ENCODE measurements at regions not wholly inside any gene's neighbourhood (a gene's known extent, or its start where the extent isn't known, plus 50 kb on each side); places are given as distances from the start of the nearest gene placed in this dataset.

DNA sequence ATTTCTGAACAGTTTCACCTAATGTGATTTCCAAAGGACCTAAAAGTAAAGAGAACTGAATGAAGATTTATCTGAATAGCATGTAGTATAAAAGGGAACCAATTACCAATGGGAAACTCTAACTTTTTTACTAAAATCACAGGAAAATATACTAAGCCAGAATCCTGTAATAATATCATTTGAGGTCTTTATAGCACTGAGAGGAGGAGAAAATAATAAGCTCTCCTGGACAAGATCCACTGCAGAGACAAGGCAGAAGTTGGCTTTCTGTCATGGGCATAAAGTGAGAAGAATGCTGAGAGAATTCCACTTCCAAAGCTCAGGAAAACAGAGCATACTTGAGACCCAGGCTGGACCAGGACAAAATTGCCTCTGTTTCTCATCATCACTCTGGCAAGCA lies 1131.4 kb downstream of the SORCS1 start:
- H3K4me1 ChIP-seq = no peaks in the 10 kb centered on the region
- intact Hi-C loops (cut with DNase I; ENCODE audit: low total_unique reads) = no loop called here
- H3K36me3 ChIP-seq = no peaks in the 10 kb centered on the region
- no peak overlapping the region for H3K27ac ChIP-seq
- no peak for DNase-seq
- no peak for TF ChIP-seq POLR2A (IDR thresholded peaks at IDR 0.05)
- TF ChIP-seq POLR2AphosphoS5 (IDR thresholded peaks at IDR 0.05) = no peak
- TF ChIP-seq, protein P1, sequence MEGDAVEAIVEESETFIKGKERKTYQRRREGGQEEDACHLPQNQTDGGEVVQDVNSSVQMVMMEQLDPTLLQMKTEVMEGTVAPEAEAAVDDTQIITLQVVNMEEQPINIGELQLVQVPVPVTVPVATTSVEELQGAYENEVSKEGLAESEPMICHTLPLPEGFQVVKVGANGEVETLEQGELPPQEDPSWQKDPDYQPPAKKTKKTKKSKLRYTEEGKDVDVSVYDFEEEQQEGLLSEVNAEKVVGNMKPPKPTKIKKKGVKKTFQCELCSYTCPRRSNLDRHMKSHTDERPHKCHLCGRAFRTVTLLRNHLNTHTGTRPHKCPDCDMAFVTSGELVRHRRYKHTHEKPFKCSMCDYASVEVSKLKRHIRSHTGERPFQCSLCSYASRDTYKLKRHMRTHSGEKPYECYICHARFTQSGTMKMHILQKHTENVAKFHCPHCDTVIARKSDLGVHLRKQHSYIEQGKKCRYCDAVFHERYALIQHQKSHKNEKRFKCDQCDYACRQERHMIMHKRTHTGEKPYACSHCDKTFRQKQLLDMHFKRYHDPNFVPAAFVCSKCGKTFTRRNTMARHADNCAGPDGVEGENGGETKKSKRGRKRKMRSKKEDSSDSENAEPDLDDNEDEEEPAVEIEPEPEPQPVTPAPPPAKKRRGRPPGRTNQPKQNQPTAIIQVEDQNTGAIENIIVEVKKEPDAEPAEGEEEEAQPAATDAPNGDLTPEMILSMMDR (IDR thresholded peaks at IDR 0.05 in 8 of 11, conservative IDR thresholded peaks at IDR 0.05 in 3 of 11) = no peak
- H3K27me3 ChIP-seq (replicated peaks in 1 of 7) = no peaks in the 10 kb centered on the region
- H3K4me3 ChIP-seq = no peak overlapping the region
- H3K9me3 ChIP-seq = peaks cover 0 to 24% (median 11%) of the 10 kb centered on the region in 8 donors

DNA sequence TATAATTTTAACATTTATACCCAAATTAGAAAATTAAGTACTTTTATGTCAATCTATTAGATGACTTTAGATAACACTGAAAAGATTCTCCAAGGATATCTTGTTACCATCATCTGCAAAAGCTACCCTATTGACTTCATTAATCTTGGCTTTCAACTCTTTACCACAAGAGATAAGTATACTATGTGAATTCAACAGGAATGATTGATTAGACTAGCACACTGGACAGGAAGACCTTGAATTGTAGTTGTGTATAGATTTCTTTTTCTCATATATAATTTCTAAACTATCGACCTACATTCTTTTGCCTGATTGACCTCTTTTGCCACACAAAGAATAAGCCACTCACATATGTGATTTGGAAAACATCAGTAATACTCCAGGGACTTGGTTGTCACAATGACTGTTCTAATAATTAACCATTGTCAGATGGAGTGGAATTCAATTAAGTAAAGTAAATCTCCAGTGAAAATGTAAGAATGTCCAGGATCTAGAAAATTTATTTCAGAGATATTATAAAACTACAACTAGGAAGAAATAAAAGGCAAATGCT lies 1132.0 kb downstream of the SORCS1 start:
- no peaks in the 10 kb centered on the region for H3K4me1 ChIP-seq
- H3K27me3 ChIP-seq (replicated peaks in 1 of 7) = no peaks in the 10 kb centered on the region
- no peak overlapping the region for H3K4me3 ChIP-seq
- H3K36me3 ChIP-seq = no peaks in the 10 kb centered on the region
- no peak overlapping the region for H3K27ac ChIP-seq
- H3K9me3 ChIP-seq = peaks cover 0 to 24% (median 11%) of the 10 kb centered on the region in 8 donors
- WGBS, 5 donors = 58 to 72% (median 70%) methylated on average over 1 of the region's 1 CpG
- intact Hi-C loops (cut with DNase I; ENCODE audit: low total_unique reads) = no loop called here
- DNase-seq = no peak
- TF ChIP-seq, protein P1 (IDR thresholded peaks at IDR 0.05 in 8 of 11, conservative IDR thresholded peaks at IDR 0.05 in 3 of 11) = no peak
- TF ChIP-seq POLR2A (IDR thresholded peaks at IDR 0.05) (no peak), POLR2AphosphoS5 (IDR thresholded peaks at IDR 0.05) (no peak)

DNA sequence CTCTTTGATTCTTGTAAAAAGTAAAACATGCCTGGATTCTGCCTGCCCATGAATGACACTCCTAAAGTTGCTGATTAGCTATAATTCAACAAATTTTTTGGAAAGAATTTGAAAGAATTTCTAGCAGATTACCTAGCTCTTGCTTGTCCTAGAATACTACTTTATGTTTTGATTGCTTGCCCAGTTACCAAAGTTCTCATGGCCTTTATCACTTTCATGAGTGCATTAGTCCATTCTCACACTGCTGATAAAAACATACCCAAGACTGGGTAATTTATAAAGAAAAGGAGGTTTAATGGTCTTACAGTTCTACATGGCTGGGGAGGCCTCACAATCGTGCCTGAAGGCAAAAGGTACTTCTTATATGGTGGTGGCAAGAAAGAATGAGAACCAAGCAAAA lies 1137.3 kb downstream of the SORCS1 start:
- Histone ChIP-seq H3K27me3 (replicated peaks in 1 of 7) (no peaks in the 10 kb centered on the region), H3K27ac (no peak overlapping the region), H3K4me3 (no peak overlapping the region), H3K9me3 (no peaks in the 10 kb centered on the region), H3K4me1 (no peaks in the 10 kb centered on the region), H3K36me3 (no peaks in the 10 kb centered on the region)
- intact Hi-C loops (cut with DNase I; ENCODE audit: low total_unique reads) = no loop called here
- no peak for TF ChIP-seq POLR2A (IDR thresholded peaks at IDR 0.05)
- TF ChIP-seq, protein P1 (IDR thresholded peaks at IDR 0.05 in 8 of 11, conservative IDR thresholded peaks at IDR 0.05 in 3 of 11) = no peak
- TF ChIP-seq POLR2AphosphoS5 (IDR thresholded peaks at IDR 0.05) = no peak
- WGBS, 5 donors = 33 to 55% (median 42%) methylated on average over 1 of the region's 1 CpG
- DNase-seq = no peak

DNA sequence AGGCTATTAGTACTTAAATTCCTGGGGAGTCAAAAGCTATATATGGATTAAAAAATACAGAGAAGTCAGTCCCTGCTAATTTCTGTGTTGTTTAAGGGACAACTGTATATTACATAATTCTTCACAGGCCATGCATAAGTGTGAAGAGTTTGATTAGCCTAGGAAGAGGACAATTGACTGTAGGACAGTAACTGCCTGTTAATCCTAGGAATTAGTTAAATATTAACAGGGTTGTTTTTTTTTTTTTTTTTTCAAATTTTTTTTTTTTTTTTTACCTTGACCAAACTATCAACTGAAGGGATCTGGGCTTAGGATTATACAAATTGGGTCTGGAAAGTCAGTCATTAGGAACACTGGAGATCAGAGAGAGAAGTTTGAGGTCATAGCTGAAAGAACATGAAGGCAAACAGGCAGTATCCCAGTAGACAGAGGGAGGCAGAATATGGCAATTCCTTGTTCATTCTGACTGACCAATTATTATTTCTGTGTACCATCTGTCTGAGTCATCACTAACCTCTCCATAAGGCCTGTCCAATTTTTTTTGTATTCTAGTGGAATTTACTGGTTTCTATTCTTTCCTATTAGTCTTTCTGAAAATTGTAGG lies 1139.2 kb downstream of the SORCS1 start:
- Histone ChIP-seq H3K9me3 (no peaks in the 10 kb centered on the region), H3K4me1 (no peaks in the 10 kb centered on the region), H3K36me3 (no peaks in the 10 kb centered on the region), H3K4me3 (no peak overlapping the region), H3K27me3 (replicated peaks in 1 of 7) (no peaks in the 10 kb centered on the region), H3K27ac (no peak overlapping the region)
- intact Hi-C loops (cut with DNase I; ENCODE audit: low total_unique reads) = no loop called here
- TF ChIP-seq, protein P1 (IDR thresholded peaks at IDR 0.05 in 8 of 11, conservative IDR thresholded peaks at IDR 0.05 in 3 of 11) = no peak
- TF ChIP-seq POLR2A (IDR thresholded peaks at IDR 0.05) (no peak), POLR2AphosphoS5 (IDR thresholded peaks at IDR 0.05) (no peak)
- DNase-seq = no peak

Measured in spleen (tissue), 11 donors.